GM12875 (cell line): ENCODE measurements at regions not wholly inside any gene's neighbourhood (a gene's known extent, or its start where the extent isn't known, plus 50 kb on each side); places are given as distances from the start of the nearest gene placed in this dataset.

Source experiments
- H3K4me3 ChIP-seq: one replicate; pipeline ENCODE4 v1.5.1; 2011; ENCODE audit warnings: low read depth, low read length, control low read depth
- TF ChIP-seq, protein P1 (sequence below): IDR thresholded peaks from 2 replicates; pipeline ENCODE4 v1.5.1; 2011; ENCODE audit warnings: low read depth, mild to moderate bottlenecking, control low read depth, inconsistent platforms, low read length, moderate library complexity, borderline replicate concordance; ENCODE audit not compliant: insufficient read depth

DNA sequence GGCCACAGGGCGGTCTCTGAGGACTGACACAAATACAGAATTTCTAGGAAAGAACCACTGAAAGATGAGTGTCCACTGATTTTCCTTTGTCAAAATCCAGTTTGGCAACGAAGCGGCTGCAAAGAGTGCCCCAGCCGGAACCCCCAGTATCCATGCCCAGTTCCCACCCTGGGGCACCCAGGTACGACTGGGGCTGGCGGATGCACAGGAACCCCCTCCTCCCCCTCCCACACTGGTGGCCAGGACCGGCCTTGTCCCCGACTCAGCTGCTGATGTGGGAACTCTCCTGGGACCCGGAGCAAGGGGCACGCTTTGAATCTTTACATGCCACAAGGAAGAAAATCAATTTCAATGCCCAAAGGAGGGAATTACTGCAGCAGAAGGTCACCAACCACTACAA lies 220.8 kb upstream of the ZNF507 start:
- TF ChIP-seq, protein P1, sequence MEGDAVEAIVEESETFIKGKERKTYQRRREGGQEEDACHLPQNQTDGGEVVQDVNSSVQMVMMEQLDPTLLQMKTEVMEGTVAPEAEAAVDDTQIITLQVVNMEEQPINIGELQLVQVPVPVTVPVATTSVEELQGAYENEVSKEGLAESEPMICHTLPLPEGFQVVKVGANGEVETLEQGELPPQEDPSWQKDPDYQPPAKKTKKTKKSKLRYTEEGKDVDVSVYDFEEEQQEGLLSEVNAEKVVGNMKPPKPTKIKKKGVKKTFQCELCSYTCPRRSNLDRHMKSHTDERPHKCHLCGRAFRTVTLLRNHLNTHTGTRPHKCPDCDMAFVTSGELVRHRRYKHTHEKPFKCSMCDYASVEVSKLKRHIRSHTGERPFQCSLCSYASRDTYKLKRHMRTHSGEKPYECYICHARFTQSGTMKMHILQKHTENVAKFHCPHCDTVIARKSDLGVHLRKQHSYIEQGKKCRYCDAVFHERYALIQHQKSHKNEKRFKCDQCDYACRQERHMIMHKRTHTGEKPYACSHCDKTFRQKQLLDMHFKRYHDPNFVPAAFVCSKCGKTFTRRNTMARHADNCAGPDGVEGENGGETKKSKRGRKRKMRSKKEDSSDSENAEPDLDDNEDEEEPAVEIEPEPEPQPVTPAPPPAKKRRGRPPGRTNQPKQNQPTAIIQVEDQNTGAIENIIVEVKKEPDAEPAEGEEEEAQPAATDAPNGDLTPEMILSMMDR, result no peak
- H3K4me3 ChIP-seq, result no peak overlapping the region

DNA sequence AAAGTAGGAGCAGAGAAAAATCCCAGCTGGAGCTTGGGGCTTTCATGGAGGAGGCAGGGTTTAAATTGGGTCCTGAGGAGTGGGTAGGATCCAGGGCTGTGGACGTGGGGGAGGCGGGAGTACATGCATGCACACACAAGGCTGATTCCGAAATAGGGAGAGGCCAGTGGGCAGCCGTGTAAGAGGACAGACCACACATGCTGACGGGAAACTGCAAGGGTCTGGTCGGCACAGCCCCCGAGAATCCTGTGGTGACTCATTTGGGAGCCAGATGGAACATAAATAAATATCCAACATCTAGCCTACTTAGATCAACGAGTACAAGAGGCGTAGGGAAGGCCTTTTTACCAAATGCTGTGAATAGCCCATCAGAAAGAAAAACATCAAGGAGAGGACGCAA lies 216.3 kb upstream of the ZNF507 start:
- no peak overlapping the region for H3K4me3 ChIP-seq
- TF ChIP-seq, protein P1, result no peak

DNA sequence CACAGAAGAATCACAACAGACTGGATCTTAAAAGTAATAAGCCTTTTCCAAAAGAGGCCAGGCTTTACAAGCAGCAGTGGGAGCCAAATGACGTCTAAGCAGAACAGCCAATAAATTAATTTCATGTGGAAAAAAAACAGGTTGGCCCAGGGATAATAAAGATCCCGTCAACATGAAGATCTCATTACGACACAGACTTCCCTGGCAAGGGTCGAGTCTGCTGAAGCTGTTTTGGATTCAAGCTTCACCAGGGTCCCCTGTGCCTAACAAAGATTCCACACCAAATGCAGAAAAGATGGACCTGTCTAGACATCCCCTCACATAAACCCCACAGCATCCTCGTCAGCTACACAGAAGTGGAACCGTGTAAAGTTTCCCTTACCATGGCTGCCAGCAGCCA lies 215.1 kb upstream of the ZNF507 start:
- TF ChIP-seq, protein P1, result no peak
- H3K4me3 ChIP-seq, result no peak overlapping the region

DNA sequence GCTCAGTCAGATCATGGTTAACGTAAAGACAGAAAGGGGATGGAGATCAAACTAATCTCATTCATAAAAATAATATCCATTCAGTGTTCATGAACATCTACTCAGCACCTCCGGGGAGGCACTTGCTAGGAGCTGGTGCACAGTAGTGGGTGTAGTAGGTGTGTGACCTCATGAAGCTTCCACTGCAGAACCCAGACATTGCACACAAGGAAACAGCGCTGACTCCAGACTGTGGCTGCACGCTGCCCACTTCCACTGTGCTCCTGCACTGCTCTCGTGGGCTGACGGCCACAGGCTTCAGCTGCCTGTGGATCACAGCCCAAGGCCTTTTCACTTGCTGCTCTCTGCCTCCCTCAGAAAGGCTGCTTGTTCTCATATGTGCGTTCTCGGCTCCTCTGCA lies 214.4 kb upstream of the ZNF507 start:
- TF ChIP-seq, protein P1, result no peak
- no peak overlapping the region for H3K4me3 ChIP-seq

DNA sequence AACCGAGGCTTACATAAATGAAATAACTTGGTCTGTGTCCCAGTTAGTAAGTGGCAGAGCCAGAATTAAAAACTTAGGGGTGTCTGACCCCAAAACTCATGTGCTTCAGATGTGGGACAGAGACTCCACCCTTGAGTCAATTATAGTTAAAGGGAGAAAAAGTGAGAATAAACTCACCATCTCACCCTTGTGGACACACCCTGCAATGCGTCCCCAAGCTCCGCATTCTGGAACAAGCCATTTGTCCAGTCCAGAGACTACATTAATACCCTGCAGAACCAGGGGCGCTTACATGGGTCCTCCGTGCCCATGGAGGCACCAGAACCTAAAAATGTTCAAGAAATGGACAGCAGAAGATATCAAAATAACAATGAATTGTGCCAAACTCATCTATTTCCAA lies 207.0 kb upstream of the ZNF507 start:
- TF ChIP-seq, protein P1, result no peak

DNA sequence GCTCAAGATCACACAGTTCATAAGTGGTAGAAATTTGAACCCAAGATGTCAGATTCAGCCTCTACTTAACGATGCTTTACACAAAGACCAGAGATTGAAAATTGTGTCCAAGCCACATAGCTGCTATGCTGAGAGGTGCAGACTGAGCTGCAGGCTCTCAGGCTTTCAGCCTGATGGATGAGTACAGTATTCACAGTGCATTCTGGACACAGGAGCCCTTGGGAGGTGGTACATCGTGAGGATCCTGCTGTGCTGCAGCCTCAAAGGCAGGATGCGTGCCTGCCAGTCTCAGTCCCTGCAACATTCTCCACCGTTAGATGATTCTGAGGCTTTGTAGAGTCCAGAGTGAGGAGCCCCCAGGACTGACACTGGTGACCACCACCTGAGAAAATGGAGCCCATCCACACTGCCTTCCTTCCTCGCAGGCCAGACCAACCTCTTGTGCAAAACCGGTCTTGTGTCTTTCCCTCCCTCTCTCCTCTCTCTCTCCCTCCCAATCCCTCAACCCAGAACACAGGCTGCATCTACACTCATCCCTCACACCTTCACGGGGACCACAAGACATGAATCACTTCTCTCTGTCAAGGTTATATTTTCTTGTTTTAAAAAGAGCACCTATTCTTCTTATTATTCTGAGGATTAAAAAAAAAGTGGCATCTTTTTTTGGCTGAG lies 203.4 kb upstream of the ZNF507 start:
- H3K4me3 ChIP-seq, result no peak overlapping the region
- TF ChIP-seq, protein P1, result no peak

More for the DNA sequence above, 207.0 kb upstream of the ZNF507 start:
- no peak overlapping the region for H3K4me3 ChIP-seq

DNA sequence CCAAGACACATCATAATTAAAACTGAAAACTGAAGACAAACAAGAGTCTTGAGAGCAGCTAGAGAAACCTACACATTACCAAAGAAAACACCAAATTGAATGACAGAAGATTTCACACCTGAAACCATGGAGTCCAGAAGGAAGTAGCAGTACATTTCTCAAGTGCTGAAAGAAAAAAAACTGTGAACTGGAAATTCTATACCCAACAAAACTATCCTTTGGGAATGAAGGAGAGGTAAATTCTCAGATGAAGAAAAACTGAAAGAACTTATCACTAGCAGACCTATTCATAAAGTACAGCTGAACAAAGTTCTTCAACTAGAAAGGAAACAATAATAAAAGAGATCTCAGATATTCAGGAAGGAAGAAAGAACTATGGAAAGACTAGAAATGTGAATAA lies 198.7 kb upstream of the ZNF507 start:
- no peak overlapping the region for H3K4me3 ChIP-seq
- TF ChIP-seq, protein P1, result no peak
